ENCODE measurements at regions not wholly inside any gene's neighbourhood (a gene's known extent, or its start where the extent isn't known, plus 50 kb on each side); places are given as distances from the start of the nearest gene placed in this dataset.

DNA sequence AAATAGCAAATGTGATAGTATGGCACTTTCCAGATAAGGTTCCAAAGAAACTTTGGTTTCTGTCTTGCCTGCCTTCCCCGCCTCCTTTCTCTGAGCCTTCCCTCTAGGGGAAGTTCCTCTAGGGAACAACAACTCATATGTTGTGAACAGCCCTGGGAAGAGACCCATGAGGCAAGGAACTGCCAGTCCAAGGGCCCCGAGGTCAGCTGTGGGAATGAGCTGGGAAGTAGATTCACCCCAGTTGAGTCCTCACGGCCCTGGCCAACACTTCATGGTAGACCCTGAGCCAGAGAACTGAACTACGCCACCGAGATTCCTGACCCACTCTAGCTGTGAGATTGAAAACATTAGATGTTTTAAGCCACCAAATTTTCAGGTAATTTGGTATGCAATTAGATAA, 154.5 kb upstream of the CCDC68 start:
- Histone ChIP-seq H3K36me3 (ENCODE audit: low read depth) (no peaks in the 10 kb centered on the region), H3K4me3 (no peak overlapping the region), H3K4me1 (ENCODE audit: low read depth) (no peaks in the 10 kb centered on the region), H3K9me3 (no peaks in the 10 kb centered on the region)
- intact Hi-C loops (cut with DNase I, micrococcal nuclease): no loop called here
- DNase-seq (no peak), ATAC-seq (no peak)
- TF ChIP-seq, protein P1, sequence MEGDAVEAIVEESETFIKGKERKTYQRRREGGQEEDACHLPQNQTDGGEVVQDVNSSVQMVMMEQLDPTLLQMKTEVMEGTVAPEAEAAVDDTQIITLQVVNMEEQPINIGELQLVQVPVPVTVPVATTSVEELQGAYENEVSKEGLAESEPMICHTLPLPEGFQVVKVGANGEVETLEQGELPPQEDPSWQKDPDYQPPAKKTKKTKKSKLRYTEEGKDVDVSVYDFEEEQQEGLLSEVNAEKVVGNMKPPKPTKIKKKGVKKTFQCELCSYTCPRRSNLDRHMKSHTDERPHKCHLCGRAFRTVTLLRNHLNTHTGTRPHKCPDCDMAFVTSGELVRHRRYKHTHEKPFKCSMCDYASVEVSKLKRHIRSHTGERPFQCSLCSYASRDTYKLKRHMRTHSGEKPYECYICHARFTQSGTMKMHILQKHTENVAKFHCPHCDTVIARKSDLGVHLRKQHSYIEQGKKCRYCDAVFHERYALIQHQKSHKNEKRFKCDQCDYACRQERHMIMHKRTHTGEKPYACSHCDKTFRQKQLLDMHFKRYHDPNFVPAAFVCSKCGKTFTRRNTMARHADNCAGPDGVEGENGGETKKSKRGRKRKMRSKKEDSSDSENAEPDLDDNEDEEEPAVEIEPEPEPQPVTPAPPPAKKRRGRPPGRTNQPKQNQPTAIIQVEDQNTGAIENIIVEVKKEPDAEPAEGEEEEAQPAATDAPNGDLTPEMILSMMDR (IDR thresholded peaks at IDR 0.05): no peak

DNA sequence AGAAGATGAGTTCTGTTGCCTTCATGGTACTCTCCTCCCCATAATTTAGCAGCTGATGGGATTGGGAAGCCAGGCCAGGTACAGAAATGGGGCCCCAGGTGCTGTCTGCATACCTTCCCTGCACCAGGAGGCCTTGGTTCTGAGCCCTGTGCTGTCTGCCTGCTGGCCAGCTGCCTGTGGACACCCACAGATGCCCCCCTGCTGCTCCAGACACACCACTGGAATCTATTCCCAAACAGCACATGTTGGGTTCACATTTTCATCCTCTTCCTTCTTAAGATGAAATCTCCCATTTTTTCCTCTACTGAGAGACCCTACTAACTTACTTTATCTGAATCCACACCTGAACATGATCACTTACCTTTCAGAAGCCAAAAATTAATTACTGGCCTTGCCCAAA, 152.0 kb upstream of the CCDC68 start:
- H3K4me3 ChIP-seq: no peak overlapping the region
- intact Hi-C loops (cut with DNase I, micrococcal nuclease): no loop called here
- no peak for ATAC-seq
- no peaks in the 10 kb centered on the region for H3K36me3 ChIP-seq (ENCODE audit: low read depth)
- TF ChIP-seq, protein P1 (IDR thresholded peaks at IDR 0.05): no peak
- H3K9me3 ChIP-seq: no peaks in the 10 kb centered on the region
- no peak for DNase-seq
- no peaks in the 10 kb centered on the region for H3K4me1 ChIP-seq (ENCODE audit: low read depth)

DNA sequence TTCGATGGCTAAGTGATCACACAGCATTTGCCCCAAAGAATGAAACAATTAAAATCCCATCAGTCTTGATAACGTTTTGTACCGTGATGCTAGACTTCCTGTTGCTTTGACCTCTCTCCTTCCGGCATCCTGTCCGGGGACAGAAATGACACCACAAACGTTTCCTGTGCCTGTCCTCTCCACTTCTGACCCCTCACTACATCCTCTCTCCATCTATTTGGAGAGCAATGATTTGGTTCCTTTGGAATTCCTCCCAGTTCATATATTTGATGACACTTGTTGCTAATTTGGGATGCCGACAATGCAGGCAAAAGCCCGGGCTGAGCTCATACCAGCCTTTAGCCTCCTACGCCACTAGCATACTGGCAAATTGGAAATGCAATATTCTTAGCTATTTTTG, 151.2 kb upstream of the CCDC68 start:
- Histone ChIP-seq H3K4me3 (no peak overlapping the region), H3K4me1 (ENCODE audit: low read depth) (no peaks in the 10 kb centered on the region), H3K9me3 (no peaks in the 10 kb centered on the region), H3K36me3 (ENCODE audit: low read depth) (no peaks in the 10 kb centered on the region)
- TF ChIP-seq, protein P1 (IDR thresholded peaks at IDR 0.05): no peak
- no peak for ATAC-seq
- DNase-seq: no peak
- intact Hi-C loops (cut with DNase I, micrococcal nuclease): no loop called here

DNA sequence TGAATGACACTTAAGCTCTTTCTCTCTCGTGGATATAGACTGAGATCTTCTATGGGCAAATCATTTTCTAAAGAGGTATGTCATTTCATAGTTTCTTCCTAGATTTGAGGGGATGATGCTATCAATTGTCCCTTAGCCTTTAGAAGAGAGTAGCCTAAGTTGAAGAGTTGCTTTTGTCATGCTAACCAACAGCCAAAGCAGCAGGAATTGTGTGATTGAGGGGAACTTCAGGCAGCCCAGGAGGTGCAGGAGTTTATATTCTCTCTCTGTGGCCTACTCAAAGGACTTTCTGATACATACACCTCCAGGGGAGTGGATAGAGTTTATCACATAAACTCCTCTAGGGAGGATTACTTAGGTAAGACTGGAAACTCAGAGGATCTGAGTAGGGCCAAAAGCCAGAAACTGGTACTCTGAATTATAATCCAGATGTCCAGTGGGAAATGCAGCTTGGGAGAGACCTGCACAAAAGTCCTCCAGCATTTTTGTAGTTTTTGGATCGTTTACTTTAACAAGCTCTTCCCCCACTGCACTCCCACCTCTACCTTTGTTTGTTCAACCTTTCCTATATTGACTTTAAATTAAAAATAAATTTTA, 150.7 kb upstream of the CCDC68 start:
- H3K9me3 ChIP-seq: no peaks in the 10 kb centered on the region
- no peak overlapping the region for H3K4me3 ChIP-seq
- ATAC-seq (no peak), DNase-seq (no peak)
- H3K4me1 ChIP-seq (ENCODE audit: low read depth): no peaks in the 10 kb centered on the region
- intact Hi-C loops (cut with DNase I, micrococcal nuclease): no loop called here
- TF ChIP-seq, protein P1 (IDR thresholded peaks at IDR 0.05): no peak
- no peaks in the 10 kb centered on the region for H3K36me3 ChIP-seq (ENCODE audit: low read depth)

DNA sequence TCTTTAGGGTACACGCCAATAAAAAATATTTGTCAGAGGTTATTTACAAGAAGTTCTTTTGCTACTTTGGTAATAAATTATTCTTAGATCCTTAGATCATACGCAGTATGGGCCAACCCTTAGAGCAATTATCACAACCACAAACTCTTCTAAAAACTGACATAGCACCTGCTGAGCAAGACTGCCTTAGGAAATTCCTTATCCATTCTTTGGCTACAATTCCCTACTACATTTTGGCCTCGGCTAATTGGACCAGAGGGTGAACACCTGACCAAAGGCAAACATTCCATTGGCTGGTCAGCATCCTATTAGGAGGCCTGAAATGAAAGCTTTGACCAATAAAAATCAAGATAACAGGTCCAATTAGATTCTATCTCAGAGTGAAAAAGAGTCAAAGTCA, 147.6 kb upstream of the CCDC68 start:
- no peak for ATAC-seq
- no peak overlapping the region for H3K4me3 ChIP-seq
- H3K36me3 ChIP-seq (ENCODE audit: low read depth): no peaks in the 10 kb centered on the region
- DNase-seq: no peak
- no peaks in the 10 kb centered on the region for H3K9me3 ChIP-seq
- TF ChIP-seq, protein P1 (IDR thresholded peaks at IDR 0.05): no peak
- no peaks in the 10 kb centered on the region for H3K4me1 ChIP-seq (ENCODE audit: low read depth)
- intact Hi-C loops (cut with DNase I, micrococcal nuclease): no loop called here

DNA sequence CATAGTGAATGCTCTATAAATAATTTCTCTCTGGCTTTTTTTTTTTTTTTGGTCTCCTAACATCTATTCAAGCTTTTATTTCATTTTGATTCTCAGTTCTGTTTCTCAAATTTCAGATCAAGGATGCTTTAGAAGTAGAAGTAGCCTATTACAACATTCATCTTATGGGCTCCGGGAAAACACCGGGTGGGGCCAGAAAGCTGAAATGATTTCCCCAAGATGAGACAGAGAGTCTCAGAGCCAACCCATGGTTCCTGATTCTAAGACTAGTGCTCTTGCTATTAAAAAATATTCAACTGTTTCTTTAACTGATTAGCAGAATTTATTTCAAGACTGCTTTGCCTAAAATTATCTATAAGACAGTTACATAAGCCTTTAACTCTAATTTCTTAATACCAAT, 147.2 kb upstream of the CCDC68 start:
- ATAC-seq (no peak), DNase-seq (no peak)
- Histone ChIP-seq H3K36me3 (ENCODE audit: low read depth) (no peaks in the 10 kb centered on the region), H3K4me1 (ENCODE audit: low read depth) (no peaks in the 10 kb centered on the region), H3K9me3 (no peaks in the 10 kb centered on the region), H3K4me3 (no peak overlapping the region)
- TF ChIP-seq, protein P1 (IDR thresholded peaks at IDR 0.05): no peak
- intact Hi-C loops (cut with DNase I, micrococcal nuclease): no loop called here

Data from mucosa of descending colon (tissue), 3 donors.